Progenitor cell of endocrine pancreas (in vitro differentiated cells): ENCODE measurements at regions not wholly inside any gene's neighbourhood (a gene's known extent, or its start where the extent isn't known, plus 50 kb on each side); places are given as distances from the start of the nearest gene placed in this dataset.

ENCODE experiments used
- DNase-seq: peaks from one replicate; pipeline ENCODE4 v3.0.0; 2021; ENCODE audit warnings: low spot score; ENCODE audit not compliant: unreplicated experiment
- H3K27ac Mint-ChIP-seq: 2 replicates; pipeline ENCODE4 v1.8.0; 2021; ENCODE audit warnings: mild to moderate bottlenecking, moderate library complexity, mixed read lengths
- H3K27me3 Mint-ChIP-seq: 2 replicates; pipeline ENCODE4 v1.8.0; 2021; ENCODE audit warnings: mixed read lengths
- H3K36me3 Mint-ChIP-seq: 2 replicates; pipeline ENCODE4 v1.8.0; 2022; ENCODE audit warnings: mixed read lengths; ENCODE audit not compliant: insufficient read depth
- H3K4me1 Mint-ChIP-seq: 2 replicates; pipeline ENCODE4 v1.8.0; 2021; ENCODE audit warnings: low read depth, mixed read lengths
- H3K4me3 Mint-ChIP-seq: 2 replicates; pipeline ENCODE4 v1.8.0; 2021; ENCODE audit warnings: low read depth, mild to moderate bottlenecking, moderate library complexity, mixed read lengths
- H3K9me3 Mint-ChIP-seq: 2 replicates; pipeline ENCODE4 v1.8.0; 2021; ENCODE audit warnings: low read depth, mixed read lengths
- CTCF ChIP-seq: fragments of 200-600 bp; sonication (generic); IDR thresholded peaks from one replicate; pipeline ENCODE4 v1.5.0; 2021; ENCODE audit warnings: antibody characterized with exemption, mild to moderate bottlenecking; ENCODE audit not compliant: unreplicated experiment

GRCh38 chr20:56989516-56989915 is 276.9 kb downstream of the BMP7 start:
- Mint-ChIP-seq H3K27ac (no peak overlapping the region), H3K27me3 (peaks cover 26% of the 10 kb centered on the region), H3K36me3 (no peaks in the 10 kb centered on the region), H3K9me3 (peaks cover 6% of the 10 kb centered on the region), H3K4me1 (no peaks in the 10 kb centered on the region), H3K4me3 (no peak overlapping the region)
- no peak for DNase-seq
- TF ChIP-seq CTCF = no peak

DNA sequence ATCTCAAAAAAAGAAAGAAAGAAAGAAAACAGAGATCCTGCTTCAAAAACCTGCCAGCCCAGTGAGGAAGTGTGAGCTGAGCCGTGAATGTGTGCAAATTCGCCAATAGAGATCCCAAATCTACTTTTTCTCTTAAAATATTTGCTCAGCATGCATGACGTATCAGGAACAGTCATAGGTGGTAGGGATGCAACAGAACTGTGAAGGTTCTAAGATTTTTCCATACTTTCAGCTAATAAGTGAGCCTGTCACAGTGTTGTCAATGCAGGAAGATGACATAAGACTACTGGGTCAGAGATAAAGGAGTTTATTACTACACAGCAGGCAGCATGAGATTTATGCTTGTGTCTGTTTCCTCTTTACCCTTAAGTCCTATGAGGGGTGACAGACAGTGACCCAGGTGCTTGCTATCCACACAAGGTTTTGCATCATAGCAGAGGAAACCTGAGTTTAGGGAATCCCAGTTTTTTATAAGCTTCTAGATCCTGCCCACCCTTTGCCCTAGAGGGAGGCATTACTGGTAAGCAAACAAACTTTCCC is 273.4 kb downstream of the BMP7 start:
- no peak overlapping the region for H3K4me3 Mint-ChIP-seq
- TF ChIP-seq CTCF = no peak
- H3K9me3 Mint-ChIP-seq = no peaks in the 10 kb centered on the region
- H3K27ac Mint-ChIP-seq = no peak overlapping the region
- H3K36me3 Mint-ChIP-seq = no peaks in the 10 kb centered on the region
- no peak for DNase-seq
- H3K4me1 Mint-ChIP-seq = no peaks in the 10 kb centered on the region
- peaks cover 23% of the 10 kb centered on the region for H3K27me3 Mint-ChIP-seq

GRCh38 chr20:56994006-56994405 is 272.4 kb downstream of the BMP7 start:
- no peak for DNase-seq
- TF ChIP-seq CTCF = no peak
- Mint-ChIP-seq H3K27me3 (peaks cover 14% of the 10 kb centered on the region), H3K36me3 (no peaks in the 10 kb centered on the region), H3K27ac (no peak overlapping the region), H3K4me3 (no peak overlapping the region), H3K9me3 (no peaks in the 10 kb centered on the region), H3K4me1 (no peaks in the 10 kb centered on the region)

GRCh38 chr20:56995149-56995548 is 271.3 kb downstream of the BMP7 start:
- TF ChIP-seq CTCF = no peak
- H3K36me3 Mint-ChIP-seq = no peaks in the 10 kb centered on the region
- no peaks in the 10 kb centered on the region for H3K9me3 Mint-ChIP-seq
- peaks cover 9% of the 10 kb centered on the region for H3K27me3 Mint-ChIP-seq
- no peak overlapping the region for H3K4me3 Mint-ChIP-seq
- no peak overlapping the region for H3K27ac Mint-ChIP-seq
- DNase-seq = no peak
- no peaks in the 10 kb centered on the region for H3K4me1 Mint-ChIP-seq

- peak; percentile 86 for TF ChIP-seq CTCF
- no peaks in the 10 kb centered on the region for H3K4me1 Mint-ChIP-seq
- H3K27me3 Mint-ChIP-seq = peaks cover 10% of the 10 kb centered on the region
- H3K36me3 Mint-ChIP-seq = no peaks in the 10 kb centered on the region
- no peak overlapping the region for H3K4me3 Mint-ChIP-seq
- peak; percentile 41 for DNase-seq
- H3K9me3 Mint-ChIP-seq = no peaks in the 10 kb centered on the region
- H3K27ac Mint-ChIP-seq = no peak overlapping the region
These were observed 270.8 kb downstream of the BMP7 start for GRCh38 chr20:56995635-56996075.
